Activated CD4-positive, CD25-positive, alpha-beta regulatory T cell treated with anti-CD3 and anti-CD28 coated beads, Interleukin-2, amount 50 U/mL, for 16 hours (primary cell): ENCODE measurements at regions not wholly inside any gene's neighbourhood (a gene's known extent, or its start where the extent isn't known, plus 50 kb on each side); places are given as distances from the start of the nearest gene placed in this dataset.

Experiments used
- DNase-seq: peaks from one replicate; pipeline ENCODE4 v3.0.0-alpha.2; 2020; ENCODE audit warnings: low read depth, low spot score

- DNase-seq, result no peak
Measured at GRCh38 chr5:164680216-164680615, 1174.8 kb downstream of the MAT2B start.

- no peak for DNase-seq
Measured at GRCh38 chr5:164680812-164681520, 1175.5 kb downstream of the MAT2B start.

- DNase-seq, result no peak
Measured at GRCh38 chr5:164687391-164687790, 1182.0 kb downstream of the MAT2B start.

- DNase-seq, result no peak
Measured at GRCh38 chr5:164688437-164688836, 1183.0 kb downstream of the MAT2B start.

- DNase-seq, result no peak
Measured at GRCh38 chr5:164708831-164709230, 1203.4 kb downstream of the MAT2B start.

- no peak for DNase-seq
Measured at GRCh38 chr5:164713682-164714081, 1208.3 kb downstream of the MAT2B start.

- no peak for DNase-seq
Measured at GRCh38 chr5:164721116-164721515, 1215.7 kb downstream of the MAT2B start.

GRCh38 chr5:164721656-164722055 lies 1216.2 kb downstream of the MAT2B start:
- no peak for DNase-seq

GRCh38 chr5:164722702-164723101 lies 1217.3 kb downstream of the MAT2B start:
- DNase-seq, result no peak

GRCh38 chr5:164727012-164727411 lies 1221.6 kb downstream of the MAT2B start:
- DNase-seq, result no peak

- no peak for DNase-seq
Measured at GRCh38 chr5:164728733-164729132, 1223.3 kb downstream of the MAT2B start.

GRCh38 chr5:164735334-164735733 lies 1229.9 kb downstream of the MAT2B start:
- DNase-seq, result no peak

- DNase-seq, result no peak
Measured at GRCh38 chr5:164741376-164741775, 1236.0 kb downstream of the MAT2B start.

GRCh38 chr5:164742025-164742424 lies 1236.6 kb downstream of the MAT2B start:
- no peak for DNase-seq

- DNase-seq, result no peak
Measured at GRCh38 chr5:164746723-164747122, 1241.3 kb downstream of the MAT2B start.

GRCh38 chr5:164747371-164747770 lies 1242.0 kb downstream of the MAT2B start:
- DNase-seq, result no peak

GRCh38 chr5:164748861-164749260 lies 1243.4 kb downstream of the MAT2B start:
- no peak for DNase-seq

- no peak for DNase-seq
Measured at GRCh38 chr5:164753434-164753833, 1248.0 kb downstream of the MAT2B start.

- DNase-seq, result no peak
Measured at GRCh38 chr5:164763206-164763605, 1257.8 kb downstream of the MAT2B start.

GRCh38 chr5:164772122-164772521 lies 1266.7 kb downstream of the MAT2B start:
- no peak for DNase-seq

GRCh38 chr5:164784230-164784629 lies 1278.8 kb downstream of the MAT2B start:
- DNase-seq, result no peak

GRCh38 chr5:164798110-164798509 lies 1292.7 kb downstream of the MAT2B start:
- no peak for DNase-seq

- no peak for DNase-seq
Measured at GRCh38 chr5:164799391-164799790, 1294.0 kb downstream of the MAT2B start.

- DNase-seq, result no peak
Measured at GRCh38 chr5:164801910-164802309, 1296.5 kb downstream of the MAT2B start.
